SK-N-SH (cell line): ENCODE measurements at regions not wholly inside any gene's neighbourhood (a gene's known extent, or its start where the extent isn't known, plus 50 kb on each side); places are given as distances from the start of the nearest gene placed in this dataset.

Experiments used
- FOSL2 ChIP-seq: IDR thresholded peaks from 2 replicates; pipeline ENCODE4 v1.4.0; 2012; ENCODE audit warnings: low read depth, mild to moderate bottlenecking, moderate library complexity, borderline replicate concordance
- FOXJ3 ChIP-seq: sonication (generic); formaldehyde crosslinking; IDR thresholded peaks from 2 replicates; pipeline ENCODE4 v1.5.1; 2020; ENCODE audit warnings: mild to moderate bottlenecking, missing genetic modification reagents
- TAF1 ChIP-seq: IDR thresholded peaks from 2 replicates; pipeline ENCODE4 v1.6.1; 2012; ENCODE audit warnings: low read depth, mild to moderate bottlenecking, low read length, moderate library complexity, borderline replicate concordance
- TF ChIP-seq, protein P1 (sequence below): fragments of 200-600 bp; sonication (generic); IDR thresholded peaks from 2 replicates; pipeline ENCODE4 v1.6.1; 2017; ENCODE audit warnings: antibody characterized with exemption, mild to moderate bottlenecking, moderate library complexity
- TF ChIP-seq, protein P2 (sequence below): IDR thresholded peaks from 2 replicates; pipeline ENCODE4 v1.4.0; 2012; ENCODE audit warnings: low read depth
- TF ChIP-seq, protein P3 (sequence below): IDR thresholded peaks from 2 replicates; pipeline ENCODE4 v1.6.1; 2012; ENCODE audit warnings: mild to moderate bottlenecking, low read depth, low read length, moderate library complexity

DNA sequence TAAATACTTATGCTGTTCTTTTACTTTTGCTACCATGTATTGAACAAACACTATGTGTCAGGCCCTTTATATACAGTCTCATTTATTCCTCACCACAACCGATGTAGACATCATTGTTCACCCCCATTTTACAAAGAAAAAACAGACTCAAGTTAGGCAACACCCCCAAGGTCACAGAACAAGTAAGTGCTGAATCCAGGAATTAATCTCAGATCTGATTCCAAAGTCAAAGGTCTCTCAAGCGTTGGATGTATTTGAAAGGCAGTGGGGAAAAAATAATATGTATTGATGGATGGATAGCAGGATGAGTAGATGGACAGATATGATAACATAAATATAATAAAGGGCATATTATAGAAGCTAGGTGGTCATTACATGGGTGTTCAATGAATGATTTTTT is 85.1 kb upstream of the VLDLR start:
- TF ChIP-seq, protein P1, sequence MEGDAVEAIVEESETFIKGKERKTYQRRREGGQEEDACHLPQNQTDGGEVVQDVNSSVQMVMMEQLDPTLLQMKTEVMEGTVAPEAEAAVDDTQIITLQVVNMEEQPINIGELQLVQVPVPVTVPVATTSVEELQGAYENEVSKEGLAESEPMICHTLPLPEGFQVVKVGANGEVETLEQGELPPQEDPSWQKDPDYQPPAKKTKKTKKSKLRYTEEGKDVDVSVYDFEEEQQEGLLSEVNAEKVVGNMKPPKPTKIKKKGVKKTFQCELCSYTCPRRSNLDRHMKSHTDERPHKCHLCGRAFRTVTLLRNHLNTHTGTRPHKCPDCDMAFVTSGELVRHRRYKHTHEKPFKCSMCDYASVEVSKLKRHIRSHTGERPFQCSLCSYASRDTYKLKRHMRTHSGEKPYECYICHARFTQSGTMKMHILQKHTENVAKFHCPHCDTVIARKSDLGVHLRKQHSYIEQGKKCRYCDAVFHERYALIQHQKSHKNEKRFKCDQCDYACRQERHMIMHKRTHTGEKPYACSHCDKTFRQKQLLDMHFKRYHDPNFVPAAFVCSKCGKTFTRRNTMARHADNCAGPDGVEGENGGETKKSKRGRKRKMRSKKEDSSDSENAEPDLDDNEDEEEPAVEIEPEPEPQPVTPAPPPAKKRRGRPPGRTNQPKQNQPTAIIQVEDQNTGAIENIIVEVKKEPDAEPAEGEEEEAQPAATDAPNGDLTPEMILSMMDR, result no peak
- TF ChIP-seq, protein P2, sequence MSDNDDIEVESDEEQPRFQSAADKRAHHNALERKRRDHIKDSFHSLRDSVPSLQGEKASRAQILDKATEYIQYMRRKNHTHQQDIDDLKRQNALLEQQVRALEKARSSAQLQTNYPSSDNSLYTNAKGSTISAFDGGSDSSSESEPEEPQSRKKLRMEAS, result no peak
- TF ChIP-seq FOXJ3 (CRISPR knock-in tag), result no peak
- no peak for TF ChIP-seq FOSL2
- TF ChIP-seq, protein P3, sequence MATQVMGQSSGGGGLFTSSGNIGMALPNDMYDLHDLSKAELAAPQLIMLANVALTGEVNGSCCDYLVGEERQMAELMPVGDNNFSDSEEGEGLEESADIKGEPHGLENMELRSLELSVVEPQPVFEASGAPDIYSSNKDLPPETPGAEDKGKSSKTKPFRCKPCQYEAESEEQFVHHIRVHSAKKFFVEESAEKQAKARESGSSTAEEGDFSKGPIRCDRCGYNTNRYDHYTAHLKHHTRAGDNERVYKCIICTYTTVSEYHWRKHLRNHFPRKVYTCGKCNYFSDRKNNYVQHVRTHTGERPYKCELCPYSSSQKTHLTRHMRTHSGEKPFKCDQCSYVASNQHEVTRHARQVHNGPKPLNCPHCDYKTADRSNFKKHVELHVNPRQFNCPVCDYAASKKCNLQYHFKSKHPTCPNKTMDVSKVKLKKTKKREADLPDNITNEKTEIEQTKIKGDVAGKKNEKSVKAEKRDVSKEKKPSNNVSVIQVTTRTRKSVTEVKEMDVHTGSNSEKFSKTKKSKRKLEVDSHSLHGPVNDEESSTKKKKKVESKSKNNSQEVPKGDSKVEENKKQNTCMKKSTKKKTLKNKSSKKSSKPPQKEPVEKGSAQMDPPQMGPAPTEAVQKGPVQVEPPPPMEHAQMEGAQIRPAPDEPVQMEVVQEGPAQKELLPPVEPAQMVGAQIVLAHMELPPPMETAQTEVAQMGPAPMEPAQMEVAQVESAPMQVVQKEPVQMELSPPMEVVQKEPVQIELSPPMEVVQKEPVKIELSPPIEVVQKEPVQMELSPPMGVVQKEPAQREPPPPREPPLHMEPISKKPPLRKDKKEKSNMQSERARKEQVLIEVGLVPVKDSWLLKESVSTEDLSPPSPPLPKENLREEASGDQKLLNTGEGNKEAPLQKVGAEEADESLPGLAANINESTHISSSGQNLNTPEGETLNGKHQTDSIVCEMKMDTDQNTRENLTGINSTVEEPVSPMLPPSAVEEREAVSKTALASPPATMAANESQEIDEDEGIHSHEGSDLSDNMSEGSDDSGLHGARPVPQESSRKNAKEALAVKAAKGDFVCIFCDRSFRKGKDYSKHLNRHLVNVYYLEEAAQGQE, result no peak
- TF ChIP-seq TAF1, result no peak
